ENCODE measurements at regions not wholly inside any gene's neighbourhood (a gene's known extent, or its start where the extent isn't known, plus 50 kb on each side); places are given as distances from the start of the nearest gene placed in this dataset.

DNA sequence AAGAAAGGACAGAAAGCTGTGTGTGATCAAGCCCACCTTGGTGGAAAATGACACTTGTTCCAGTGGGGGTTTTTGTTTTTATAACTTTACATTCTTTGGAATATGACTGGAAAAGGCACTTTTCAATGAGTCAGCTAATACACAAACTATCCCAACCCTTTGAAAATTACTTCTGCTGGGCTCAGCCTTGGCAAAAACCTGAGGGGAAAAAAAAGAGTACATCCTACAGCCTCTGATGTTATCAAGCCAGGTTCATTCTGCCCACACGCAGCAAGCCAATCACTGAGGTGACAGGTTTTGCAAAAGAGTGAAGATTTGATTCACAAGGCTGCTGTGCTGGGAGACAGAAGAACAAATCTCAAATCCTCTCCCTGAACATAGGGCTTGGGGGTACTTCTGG is 484.5 kb upstream of the ERCC4 start:
- H3K4me3 ChIP-seq: no peak overlapping the region
- intact Hi-C loops (cut with DNase I; ENCODE audit: low total_unique reads): no loop called here

DNA sequence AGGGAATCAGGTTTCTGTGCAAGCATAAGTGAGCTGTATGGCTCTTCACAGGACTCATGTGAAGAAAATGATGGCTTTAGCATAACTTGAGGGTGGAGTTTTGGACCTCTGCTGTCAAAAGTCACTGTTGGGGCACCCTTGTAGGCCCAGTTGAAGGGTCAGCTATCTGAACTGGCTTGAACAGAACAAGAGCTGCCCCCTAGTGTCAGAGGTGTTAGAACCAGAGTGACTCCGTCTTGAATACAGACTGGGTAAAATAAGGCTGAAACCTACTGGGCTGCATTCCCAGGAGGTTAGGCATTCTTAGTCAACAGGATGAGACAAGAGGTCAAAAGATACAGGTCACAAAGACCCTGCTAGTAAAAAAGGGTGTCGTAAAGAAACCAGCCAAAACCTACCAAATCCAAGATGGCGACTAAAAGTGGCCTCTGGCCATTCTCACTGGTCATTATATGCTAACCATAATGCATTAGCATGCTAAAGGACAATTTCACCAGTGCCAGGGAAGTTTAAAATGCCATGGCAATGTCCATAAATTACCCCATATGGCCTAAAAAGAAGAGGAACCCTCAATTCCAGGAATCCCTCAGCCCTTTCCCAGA is 484.0 kb upstream of the ERCC4 start:
- Histone ChIP-seq H3K36me3 (ENCODE audit: low read depth, missing control alignments) (no peaks in the 10 kb centered on the region), H3K27ac (no peak overlapping the region), H3K4me3 (no peak overlapping the region), H3K9me3 (no peaks in the 10 kb centered on the region), H3K27me3 (no peaks in the 10 kb centered on the region), H3K4me1 (no peaks in the 10 kb centered on the region)
- TF ChIP-seq, protein P1, sequence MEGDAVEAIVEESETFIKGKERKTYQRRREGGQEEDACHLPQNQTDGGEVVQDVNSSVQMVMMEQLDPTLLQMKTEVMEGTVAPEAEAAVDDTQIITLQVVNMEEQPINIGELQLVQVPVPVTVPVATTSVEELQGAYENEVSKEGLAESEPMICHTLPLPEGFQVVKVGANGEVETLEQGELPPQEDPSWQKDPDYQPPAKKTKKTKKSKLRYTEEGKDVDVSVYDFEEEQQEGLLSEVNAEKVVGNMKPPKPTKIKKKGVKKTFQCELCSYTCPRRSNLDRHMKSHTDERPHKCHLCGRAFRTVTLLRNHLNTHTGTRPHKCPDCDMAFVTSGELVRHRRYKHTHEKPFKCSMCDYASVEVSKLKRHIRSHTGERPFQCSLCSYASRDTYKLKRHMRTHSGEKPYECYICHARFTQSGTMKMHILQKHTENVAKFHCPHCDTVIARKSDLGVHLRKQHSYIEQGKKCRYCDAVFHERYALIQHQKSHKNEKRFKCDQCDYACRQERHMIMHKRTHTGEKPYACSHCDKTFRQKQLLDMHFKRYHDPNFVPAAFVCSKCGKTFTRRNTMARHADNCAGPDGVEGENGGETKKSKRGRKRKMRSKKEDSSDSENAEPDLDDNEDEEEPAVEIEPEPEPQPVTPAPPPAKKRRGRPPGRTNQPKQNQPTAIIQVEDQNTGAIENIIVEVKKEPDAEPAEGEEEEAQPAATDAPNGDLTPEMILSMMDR (IDR thresholded peaks at IDR 0.05): no peak
- no peak for TF ChIP-seq POLR2A (IDR thresholded peaks at IDR 0.05)
- DNase-seq: no peak
- WGBS, 2 donors: 81% methylated on average over 3 of the region's 3 CpGs
- intact Hi-C loops (cut with DNase I; ENCODE audit: low total_unique reads): no loop called here

More for the DNA sequence above, 484.5 kb upstream of the ERCC4 start:
- TF ChIP-seq, protein P1 (IDR thresholded peaks at IDR 0.05): no peak
- no peak for TF ChIP-seq POLR2A (IDR thresholded peaks at IDR 0.05)
- no peak overlapping the region for H3K27ac ChIP-seq
- H3K9me3 ChIP-seq: no peaks in the 10 kb centered on the region
- H3K36me3 ChIP-seq (ENCODE audit: low read depth, missing control alignments): no peaks in the 10 kb centered on the region
- no peaks in the 10 kb centered on the region for H3K4me1 ChIP-seq
- no peaks in the 10 kb centered on the region for H3K27me3 ChIP-seq
- 68 to 71% methylated on average over 1 of the region's 1 CpG for WGBS, 2 donors
- no peak for DNase-seq

DNA sequence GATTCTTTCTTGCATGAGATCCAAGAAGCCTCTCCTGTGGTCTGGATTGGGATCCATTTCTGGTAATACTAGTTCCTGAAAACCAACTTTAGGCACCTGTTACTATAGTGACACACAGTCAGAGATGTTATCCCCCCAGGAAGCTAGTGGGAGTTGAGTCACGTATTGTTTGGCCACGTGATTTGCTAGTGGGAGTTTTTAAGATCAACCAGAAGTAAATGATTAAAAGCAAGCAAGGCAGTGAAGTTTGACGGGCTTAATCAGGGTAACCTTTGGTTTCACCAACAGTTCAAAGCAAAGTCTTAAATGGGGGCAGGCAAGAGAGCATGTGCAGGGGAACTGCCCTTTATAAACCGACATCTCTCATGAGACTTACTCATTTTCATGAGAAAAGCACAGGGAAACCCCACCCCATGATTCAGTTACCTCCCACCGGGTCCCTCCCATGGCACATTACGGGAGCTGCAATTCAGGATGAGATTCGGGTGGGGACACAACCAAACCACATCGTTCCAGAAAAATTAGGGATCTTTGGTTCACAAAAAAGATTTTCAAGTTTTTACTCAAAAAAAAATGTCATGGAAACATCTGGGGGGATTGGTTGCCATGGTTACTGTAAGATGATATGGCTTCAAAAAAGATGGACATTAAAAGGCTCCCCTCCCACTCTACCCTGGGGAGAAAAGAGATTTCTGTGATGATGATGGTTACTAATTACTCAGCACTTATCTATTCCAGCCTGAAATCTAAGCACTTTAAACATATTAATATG is 483.1 kb upstream of the ERCC4 start:
- H3K27me3 ChIP-seq: no peaks in the 10 kb centered on the region
- H3K4me3 ChIP-seq: no peak overlapping the region
- no peak overlapping the region for H3K27ac ChIP-seq
- H3K4me1 ChIP-seq: no peaks in the 10 kb centered on the region
- H3K36me3 ChIP-seq (ENCODE audit: low read depth, missing control alignments): no peaks in the 10 kb centered on the region
- intact Hi-C loops (cut with DNase I; ENCODE audit: low total_unique reads): no loop called here
- WGBS, 2 donors: 55 to 65% methylated on average over 8 of the region's 8 CpGs
- DNase-seq: no peak
- no peak for TF ChIP-seq POLR2A (IDR thresholded peaks at IDR 0.05)
- TF ChIP-seq, protein P1 (IDR thresholded peaks at IDR 0.05): no peak
- H3K9me3 ChIP-seq: no peaks in the 10 kb centered on the region

DNA sequence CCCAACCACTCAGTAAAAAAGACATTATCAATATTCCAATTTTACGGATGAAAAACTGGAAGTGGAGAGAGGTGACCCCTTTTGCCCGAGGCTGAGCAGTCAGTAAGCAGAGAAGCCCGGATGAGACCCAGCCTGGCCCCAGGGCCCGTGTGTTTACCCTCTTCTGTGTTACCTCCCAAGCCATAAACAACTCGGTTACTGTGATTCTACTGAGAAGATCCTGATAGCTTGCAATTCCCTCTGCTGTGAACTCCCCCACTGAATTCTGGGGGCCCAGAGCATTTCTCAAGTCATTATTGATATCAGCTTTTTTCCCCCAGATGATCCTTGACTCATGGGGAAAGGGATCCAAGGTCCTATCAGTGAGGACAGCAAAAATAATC is 482.6 kb upstream of the ERCC4 start:
- H3K4me3 ChIP-seq: no peak overlapping the region
- no peak for DNase-seq
- H3K4me1 ChIP-seq: no peaks in the 10 kb centered on the region
- TF ChIP-seq, protein P1 (IDR thresholded peaks at IDR 0.05): no peak
- TF ChIP-seq POLR2A (IDR thresholded peaks at IDR 0.05): no peak
- WGBS, 2 donors: 58 to 61% methylated on average over 5 of the region's 5 CpGs
- no peaks in the 10 kb centered on the region for H3K36me3 ChIP-seq (ENCODE audit: low read depth, missing control alignments)
- intact Hi-C loops (cut with DNase I; ENCODE audit: low total_unique reads): no loop called here
- no peak overlapping the region for H3K27ac ChIP-seq
- no peaks in the 10 kb centered on the region for H3K27me3 ChIP-seq
- H3K9me3 ChIP-seq: no peaks in the 10 kb centered on the region

DNA sequence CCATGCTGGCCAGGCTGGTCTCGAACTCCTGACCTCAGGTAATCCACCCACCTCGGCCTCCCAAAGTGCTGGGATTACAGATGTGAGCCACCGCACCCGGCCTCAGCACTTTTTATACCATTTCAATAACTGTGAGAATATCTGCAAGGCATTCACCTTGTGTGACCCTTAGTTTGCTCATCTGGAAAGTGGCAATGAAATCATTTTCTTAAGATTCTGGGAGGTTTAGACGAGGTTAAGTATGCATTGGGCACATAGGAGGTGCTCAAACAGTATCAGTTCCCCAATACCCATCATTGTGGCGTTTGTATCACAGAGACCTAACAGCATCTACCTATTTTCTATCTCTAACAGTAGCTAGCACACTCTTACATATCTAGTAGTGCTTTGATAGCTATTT is 481.9 kb upstream of the ERCC4 start:
- no peak for DNase-seq
- Histone ChIP-seq H3K4me3 (no peak overlapping the region), H3K27ac (no peak overlapping the region), H3K9me3 (no peaks in the 10 kb centered on the region), H3K36me3 (ENCODE audit: low read depth, missing control alignments) (no peaks in the 10 kb centered on the region), H3K4me1 (no peaks in the 10 kb centered on the region), H3K27me3 (no peaks in the 10 kb centered on the region)
- 83 to 84% methylated on average over 6 of the region's 6 CpGs for WGBS, 2 donors
- intact Hi-C loops (cut with DNase I; ENCODE audit: low total_unique reads): no loop called here
- TF ChIP-seq POLR2A (IDR thresholded peaks at IDR 0.05): no peak
- TF ChIP-seq, protein P1 (IDR thresholded peaks at IDR 0.05): no peak
